Right ventricle myocardium inferior (tissue), 1 donor: ENCODE measurements at regions not wholly inside any gene's neighbourhood (a gene's known extent, or its start where the extent isn't known, plus 50 kb on each side); places are given as distances from the start of the nearest gene placed in this dataset.

Source experiments
- ATAC-seq: fragments of 200-7000 bp; cut with Tn5 transposase; one replicate; pipeline ENCODE4 v1.9.1; 2020; ENCODE audit warnings: mild to moderate bottlenecking, moderate library complexity
- DNase-seq: peaks from one replicate; pipeline ENCODE4 v3.0.0; 2021; ENCODE audit errors: missing footprints
- intact Hi-C: fragments of 100-400 bp; cut with DNase I; formaldehyde crosslinking; loops from one replicate; pipeline ENCODE4 v1.11.0; 2022
- donor health status: DM: no; HTN: yes; CAD: no; lungs with severe emphysema.

DNA sequence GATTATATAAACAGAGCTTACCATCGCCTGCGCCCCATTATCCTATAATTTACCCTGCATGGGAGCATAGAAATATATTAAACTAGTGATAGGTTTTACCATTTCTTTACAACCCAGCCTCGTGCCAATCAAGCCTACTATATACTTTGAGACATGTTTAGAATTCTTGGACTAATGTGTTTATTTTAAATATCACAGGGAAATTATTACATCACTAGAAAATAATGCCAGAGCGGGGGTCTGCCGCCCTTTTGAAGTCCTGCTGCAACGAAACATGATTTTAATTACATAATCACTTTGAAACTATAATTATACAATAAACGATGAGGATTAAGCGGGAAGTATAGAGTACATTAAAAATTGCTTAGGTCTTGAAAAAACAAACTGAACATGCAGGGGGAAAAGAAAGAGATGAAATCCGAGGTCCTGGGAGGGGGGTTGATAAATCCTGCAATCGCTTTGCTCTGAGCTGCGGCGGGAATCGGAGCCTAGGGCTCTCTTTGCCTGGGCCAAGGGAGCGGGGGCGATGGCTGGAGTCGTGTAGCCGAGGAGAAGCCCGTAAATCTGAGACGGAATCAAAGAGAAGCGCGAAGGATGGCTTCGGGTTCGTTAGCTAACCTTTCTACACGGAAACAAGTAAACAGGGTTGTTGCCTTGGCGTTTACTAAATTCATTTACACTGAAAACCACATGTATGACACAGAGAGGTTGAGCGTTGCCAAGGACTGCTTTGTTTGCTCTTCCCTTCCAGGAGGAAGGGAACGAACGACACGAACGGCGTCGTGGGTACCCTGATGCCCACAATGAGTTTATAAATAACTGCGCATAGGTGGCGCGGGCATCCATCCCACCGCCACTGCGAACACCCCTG lies 127.6 kb downstream of the TMEM174 start:
- no peak for ATAC-seq
- no peak for DNase-seq
- intact Hi-C loops, result loop anchor here (10.0 kb wide), 1 partner anchor 144 kb away; the partner anchor contains the start of gene FOXD1

DNA sequence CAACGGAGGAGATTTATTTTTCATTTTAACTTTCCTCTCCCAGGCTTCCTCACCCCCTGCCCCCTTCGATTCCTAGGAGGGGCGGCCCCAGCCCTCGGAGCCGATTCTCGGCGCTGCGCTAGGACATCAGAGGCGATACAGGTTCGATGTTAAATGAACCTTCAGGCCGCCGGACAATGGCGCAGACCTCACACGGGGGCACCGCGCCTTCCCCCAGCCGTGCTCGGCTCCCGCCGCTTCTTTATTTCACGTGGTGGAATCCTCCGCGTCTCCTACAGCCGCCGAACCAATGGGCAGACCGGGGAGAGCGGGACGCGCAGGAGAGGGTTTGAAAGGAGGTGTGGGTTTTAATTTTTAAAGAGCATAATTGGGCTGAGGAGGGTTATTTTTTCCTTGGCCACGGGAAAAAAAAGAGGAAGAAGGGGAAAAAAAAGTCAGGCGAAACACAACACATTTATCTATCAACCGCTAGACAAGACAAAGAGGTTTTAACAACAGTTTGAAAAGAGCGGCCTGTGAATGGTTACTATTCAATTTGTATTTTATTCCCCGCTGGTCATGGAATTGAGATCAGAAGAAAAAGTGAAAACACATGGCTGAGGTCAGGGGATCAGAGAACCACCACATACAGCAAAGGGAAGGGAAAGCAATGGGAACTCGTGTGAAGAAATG lies 126.8 kb downstream of the TMEM174 start:
- intact Hi-C loops, result loop anchor here (10.0 kb wide), 1 partner anchor 145 kb away; the partner anchor contains the start of gene FOXD1
- ATAC-seq, result no peak
- DNase-seq, result no peak

DNA sequence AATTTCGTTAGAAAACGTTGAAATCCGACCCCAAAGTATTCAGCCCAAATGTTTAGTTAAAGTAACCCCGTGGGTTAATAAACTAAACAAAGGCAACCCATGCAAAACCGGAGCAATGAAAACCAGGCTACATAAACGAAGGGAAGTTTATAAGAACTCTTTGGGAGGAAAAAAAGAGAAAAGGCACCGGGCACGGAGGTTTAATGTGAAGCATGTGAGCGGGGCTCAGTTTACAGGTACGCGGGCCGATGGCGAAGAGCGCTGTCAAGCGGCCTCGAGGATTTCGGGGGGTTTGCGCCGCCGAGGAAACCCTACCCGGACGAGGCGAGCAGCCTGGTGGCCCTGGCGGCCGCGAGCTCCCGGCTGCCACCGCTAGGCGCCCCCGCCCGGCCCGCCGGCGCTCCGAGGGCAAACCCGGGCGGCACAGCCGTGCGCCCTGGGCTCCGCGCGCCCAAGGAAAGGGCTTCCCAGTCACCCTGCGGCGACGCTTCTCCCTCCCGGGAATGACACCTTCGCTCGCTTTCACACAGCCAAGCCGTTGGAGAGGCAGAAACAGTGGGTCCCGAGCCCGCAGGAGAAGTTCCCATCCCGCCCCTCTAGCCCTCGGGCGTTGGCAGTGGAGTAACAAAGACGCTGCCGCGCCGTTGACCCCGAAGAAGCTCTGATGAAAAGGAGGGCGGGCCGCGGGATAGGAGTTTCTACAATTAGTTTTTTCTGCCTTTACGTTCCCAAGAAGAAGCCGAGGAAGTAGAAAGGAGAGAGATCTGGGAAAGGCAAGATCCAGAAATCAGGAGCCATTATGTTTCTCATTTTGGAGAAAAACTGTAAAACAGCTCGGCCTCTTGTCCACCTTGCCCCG lies 126.0 kb downstream of the TMEM174 start:
- DNase-seq (no peak), ATAC-seq (no peak)
- intact Hi-C loops, result no loop called here

DNA sequence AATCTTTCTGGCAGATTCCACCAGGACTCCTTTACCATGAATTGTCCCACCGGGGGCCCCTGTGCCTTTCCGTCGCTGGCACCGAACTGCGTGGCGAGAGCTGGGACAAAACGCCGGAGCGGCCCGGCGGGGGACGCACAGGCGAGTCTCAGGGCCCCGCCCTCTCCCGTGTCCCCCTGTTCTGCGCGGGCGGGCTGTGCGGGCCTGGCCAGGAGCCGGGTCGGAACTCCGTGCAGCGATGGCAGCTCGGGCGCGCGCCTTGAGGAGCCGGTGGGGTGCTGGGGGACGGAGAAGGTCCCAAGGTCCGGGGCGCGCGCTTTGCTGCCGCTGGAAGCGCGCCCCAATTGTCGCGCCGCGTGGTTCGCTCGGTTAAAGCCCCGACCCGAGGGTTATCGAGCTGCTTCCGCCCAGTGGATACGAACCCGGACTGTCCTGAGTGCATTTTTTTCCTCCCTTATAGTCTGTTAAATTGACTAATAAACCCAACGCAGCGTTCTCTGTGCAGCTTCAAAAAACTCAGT lies 125.3 kb downstream of the TMEM174 start:
- ATAC-seq (no peak), DNase-seq (no peak)
- intact Hi-C loops, result no loop called here

DNA sequence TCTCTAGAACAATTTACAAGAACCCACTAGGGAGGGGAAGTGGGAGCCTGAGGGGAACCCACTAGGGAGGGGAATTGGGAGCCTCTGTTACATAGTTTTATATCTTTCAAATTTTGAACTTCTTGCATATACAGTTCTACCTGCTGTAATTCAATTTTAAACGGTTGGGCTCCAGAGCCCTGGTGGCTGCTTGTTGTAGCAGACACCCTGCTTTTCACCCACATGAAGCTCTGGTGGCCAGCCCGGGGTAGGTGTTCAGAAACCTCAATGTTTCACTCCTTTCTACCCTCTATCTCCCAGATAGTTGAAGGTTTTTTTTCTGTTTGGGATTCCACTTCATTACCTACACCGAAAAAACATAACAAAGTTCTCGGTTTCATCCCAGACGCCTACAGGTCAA lies 124.4 kb downstream of the TMEM174 start:
- no peak for ATAC-seq
- DNase-seq, result no peak
- intact Hi-C loops, result no loop called here

DNA sequence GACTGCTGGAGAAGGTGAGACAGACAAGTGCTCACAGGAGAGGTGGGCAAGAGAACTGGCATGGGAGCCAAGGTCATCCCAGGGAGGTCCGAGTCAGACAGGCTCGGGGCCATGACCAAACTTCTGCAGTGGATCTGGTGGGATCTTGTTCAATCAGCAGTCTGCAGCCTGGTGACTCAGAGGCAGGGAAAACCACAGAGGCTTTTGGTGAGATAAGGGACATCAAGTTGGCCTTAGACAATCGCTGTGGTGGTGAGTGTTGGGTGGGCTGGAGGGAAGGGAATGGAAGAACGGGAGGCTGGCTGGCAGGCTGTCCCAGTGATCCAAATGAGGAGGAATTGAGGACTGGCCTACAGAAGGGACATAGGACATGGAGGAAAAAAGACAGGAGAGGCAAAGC lies 123.8 kb downstream of the TMEM174 start:
- DNase-seq (no peak), ATAC-seq (no peak)
- intact Hi-C loops, result no loop called here

DNA sequence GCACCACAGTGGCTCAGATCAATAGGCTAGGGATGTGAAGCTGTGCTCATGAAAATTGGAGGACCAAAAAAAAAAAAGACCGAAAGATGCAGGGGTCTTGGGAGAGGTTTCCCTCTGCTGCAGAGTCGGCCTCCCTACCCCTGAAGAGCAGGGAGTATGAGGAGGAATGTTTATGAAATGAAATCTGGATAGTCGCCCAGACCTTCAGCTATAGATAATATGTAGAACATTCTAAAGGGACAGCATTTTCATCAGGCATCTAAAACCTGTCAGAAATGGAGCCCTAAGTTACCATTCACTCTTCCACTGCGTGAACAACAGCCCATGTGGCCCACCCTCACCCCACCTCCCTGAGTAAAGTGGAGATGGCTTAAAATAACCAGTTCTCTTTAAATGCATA lies 122.9 kb downstream of the TMEM174 start:
- intact Hi-C loops, result no loop called here
- DNase-seq (no peak), ATAC-seq (no peak)

DNA sequence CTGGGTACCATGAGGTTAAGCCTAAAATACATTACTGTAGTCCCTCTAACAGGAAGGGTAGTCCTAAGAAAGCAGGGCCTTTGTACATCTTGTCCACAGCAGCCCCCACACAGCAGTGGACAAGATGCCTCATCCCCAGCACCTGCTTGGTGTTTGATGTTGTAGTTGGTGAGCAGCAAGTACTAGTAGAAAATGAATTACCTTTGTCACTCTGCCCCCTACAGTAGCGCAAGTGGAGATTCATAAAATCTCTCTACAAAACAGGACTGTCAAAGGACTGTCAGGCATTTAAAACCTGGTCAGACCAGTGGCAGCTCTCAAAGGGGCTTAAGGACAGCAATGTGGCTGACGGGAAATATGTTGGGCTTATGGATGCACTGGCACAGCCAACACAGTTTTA lies 122.5 kb downstream of the TMEM174 start:
- ATAC-seq (no peak), DNase-seq (no peak)
- intact Hi-C loops, result no loop called here

DNA sequence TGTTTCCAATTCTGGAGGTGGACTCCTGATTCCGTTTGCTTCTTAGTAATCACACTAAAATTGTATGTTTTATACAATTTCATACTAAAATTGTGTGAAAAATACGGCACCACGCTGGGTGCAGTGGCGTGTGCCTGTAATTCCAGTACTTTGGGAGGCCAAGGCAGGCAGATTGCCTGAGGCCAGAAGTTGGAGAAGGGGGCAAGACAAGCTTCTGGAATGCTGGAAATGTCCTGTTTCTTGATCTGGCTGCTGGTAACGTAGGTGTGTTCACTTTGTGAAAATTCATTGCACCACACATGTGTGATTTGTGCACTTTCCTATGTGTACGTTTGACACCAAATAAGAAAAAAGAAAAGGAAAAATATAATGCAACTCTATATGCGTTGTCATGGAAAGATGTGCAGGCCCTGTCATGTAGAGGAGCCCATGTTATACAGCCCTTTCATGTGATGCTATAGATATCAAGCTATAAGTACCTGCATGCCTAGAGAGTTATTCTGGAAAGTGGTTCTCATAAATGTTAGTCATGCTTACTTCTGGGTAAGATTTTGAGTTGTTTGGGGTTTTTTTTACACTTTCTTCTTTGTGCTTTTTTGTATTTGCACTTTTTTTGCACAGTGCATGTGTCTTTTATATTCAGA lies 119.9 kb downstream of the TMEM174 start:
- intact Hi-C loops, result no loop called here
- DNase-seq (no peak), ATAC-seq (no peak)

DNA sequence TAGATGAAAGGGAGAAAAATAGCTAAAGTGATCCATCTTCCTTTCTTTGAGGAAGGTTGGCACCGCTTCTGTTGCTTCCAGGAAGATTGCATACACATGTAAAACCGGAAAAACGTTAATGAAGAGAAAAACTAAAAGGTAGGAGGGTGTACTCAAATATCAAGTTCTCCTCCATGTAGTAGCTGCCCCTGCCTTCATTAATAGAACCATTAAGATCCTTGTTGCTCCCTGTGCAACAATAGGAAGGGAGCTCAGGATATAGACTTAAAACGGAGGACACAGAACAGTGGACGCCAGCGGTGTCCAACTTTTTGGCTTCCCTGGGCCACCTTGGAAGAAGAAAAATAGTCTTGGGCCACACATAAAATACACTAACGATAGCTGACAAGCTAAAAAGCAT lies 118.9 kb downstream of the TMEM174 start:
- intact Hi-C loops, result no loop called here
- no peak for ATAC-seq
- no peak for DNase-seq

DNA sequence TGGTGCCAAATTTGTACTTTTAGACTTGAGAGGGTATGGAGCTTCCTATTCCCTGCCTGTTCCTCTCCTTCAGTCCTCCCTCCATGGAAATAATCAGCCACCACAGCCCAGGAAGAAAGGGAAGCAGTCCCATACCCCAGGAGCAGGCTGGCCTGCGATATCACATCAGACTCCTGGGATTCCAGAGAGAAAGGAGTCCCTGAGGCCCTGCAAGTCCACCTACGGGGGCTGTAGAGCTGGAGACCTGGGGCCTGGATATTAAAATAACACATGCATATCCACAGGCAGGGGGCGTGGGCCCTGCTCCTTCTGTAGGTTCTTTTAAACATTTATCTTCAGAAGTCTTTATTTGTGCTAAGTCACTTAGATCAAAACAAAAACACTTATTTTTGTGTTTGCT lies 117.2 kb downstream of the TMEM174 start:
- no peak for DNase-seq
- intact Hi-C loops, result no loop called here
- no peak for ATAC-seq

DNA sequence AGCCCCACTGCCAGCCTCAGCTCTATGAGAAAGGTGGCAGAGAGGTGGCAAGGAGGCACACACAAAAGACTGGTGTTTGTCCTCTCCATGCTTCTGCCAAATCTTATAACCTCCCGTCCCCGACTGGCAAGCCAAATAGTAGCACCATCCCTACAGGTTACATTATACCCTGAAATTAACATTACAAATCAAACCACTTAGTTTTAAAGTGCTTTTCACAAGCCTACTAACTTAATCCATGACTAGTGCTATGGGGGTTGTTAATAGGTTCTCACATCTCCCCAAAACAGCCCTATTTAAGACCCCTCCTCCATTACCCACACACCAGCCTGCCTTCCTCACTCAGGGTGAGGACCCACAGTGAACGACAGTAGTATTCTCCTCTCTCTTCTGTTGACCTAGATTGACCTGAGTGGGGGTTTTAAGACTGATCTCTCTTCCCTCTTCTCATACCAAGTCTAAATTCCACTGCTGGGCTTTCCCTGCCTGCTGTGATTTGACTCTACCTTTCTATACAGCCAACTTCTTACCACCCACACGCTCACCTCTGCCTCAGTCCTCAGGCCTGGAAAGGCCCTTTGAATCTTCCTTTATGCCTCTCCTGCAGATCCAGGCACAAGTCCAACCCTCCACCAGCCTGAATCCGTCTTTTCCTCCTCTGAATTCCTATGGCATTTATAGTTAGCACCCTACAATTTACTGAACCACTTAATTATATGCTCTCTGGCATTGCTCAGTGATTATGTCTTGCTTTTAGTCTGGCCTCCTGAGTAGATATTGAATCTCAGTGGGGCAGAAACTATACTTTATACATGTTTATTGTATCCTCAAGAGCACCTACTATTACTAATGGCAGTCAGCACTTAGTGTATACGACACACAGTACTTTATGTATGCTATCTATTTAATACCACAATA lies 116.1 kb downstream of the TMEM174 start:
- no peak for DNase-seq
- intact Hi-C loops, result no loop called here
- no peak for ATAC-seq

DNA sequence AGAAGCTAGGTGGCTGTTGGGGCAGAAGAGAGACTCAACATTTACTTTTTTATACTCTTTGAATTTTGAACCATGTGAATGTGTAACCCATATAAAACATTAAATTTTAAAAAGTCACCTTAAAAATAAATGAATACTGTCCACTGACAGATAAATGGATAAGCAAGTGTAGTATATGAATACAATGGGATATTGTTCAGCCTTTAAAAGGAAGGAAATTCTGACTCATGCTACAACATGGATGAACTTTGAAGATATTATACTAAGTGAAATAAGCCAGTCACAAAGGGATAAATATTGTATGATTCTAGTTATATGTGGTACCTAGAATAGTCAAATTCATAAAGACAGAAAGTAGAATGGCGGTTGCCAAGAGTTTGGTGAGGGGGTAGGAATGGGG lies 113.9 kb downstream of the TMEM174 start:
- DNase-seq (no peak), ATAC-seq (no peak)
- intact Hi-C loops, result no loop called here

DNA sequence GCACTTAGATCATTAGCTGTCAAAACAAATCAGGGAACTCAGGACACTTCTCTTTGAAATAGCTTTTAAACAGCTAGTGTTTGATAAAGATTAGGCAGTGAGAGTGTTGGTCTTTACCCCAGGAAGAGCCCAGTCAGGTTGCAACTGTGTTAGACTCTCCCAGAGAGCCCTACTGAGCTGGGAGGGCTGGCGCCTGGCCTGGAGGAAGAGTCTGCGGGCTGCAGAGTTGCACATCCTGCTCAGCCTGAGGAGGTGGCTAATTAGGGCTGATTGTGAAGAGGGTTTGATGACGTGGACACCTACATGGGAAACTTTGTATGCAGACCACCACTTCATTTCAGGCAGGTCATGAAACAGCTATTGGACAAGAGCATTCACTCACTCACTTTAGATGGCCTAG lies 112.0 kb downstream of the TMEM174 start:
- DNase-seq (no peak), ATAC-seq (no peak)
- intact Hi-C loops, result no loop called here

DNA sequence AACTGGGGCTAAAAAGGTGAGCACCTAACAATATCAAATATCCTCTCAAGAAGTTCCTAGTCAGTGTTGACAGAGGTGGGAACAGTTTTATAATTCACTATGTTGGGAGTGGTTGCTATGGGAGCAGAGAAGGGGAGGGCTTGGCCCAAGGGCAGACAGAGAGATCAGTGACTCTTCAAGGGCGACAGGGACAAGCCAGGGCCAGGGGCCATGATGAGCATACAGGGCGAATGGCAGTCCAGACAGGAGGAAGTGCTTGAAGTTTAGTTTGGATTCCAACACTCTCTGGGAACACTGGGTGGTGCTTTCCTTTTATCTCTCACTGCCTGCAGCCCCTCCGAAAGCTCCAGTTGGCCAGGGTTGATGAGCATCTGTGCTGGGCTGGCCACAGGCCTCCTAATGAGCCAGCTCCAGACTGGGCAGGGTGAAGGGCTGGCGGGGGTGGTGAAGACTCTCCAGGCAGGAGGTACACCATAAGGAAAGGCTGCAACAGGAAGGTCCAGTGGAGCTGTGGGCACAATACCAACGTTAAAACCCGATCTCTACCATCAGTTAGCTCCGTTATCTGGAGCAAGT lies 111.3 kb downstream of the TMEM174 start:
- intact Hi-C loops, result no loop called here
- no peak for DNase-seq

DNA sequence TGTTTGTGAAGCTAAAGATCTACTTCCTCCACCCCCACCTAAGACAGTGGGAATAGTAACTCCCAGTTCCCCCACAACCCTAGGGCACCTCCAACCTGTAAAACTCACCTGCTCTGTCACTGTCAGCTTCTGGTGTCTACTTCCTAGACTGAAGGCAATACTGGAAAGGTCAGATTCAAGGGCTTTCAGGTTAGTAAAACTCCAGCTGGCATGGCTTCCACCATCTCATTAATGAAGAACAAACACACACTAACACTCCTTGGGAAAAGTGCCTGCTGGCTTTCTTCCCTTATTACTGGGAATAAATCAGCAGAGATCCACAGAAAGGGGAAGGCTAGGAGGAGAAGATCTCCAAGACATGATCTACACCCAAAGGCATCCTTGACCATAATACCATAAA lies 109.9 kb downstream of the TMEM174 start:
- ATAC-seq (no peak), DNase-seq (no peak)
- intact Hi-C loops, result no loop called here

More for the DNA sequence above, 111.3 kb downstream of the TMEM174 start:
- ATAC-seq, result no peak

DNA sequence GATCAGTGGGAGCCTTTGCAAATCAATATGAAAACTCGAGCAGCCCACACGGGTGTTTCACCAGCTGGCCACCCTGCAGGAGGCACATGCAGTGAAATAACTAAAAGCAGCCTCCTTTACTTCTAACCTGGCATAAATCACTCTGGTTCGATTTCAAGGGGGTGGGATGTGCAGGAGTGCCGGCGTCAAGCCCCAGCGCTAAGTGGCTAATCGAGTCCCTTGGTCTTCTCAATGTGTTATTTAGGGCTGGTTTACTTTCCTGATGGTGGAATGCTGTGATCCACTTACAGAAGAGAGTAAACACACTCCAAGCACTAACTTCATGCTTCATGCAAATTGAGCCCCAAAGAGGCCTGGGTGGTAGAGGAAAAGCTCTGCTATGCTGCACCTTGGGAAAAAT lies 109.4 kb downstream of the TMEM174 start:
- intact Hi-C loops, result no loop called here
- no peak for ATAC-seq
- DNase-seq, result no peak
